ENCODE measurements at regions not wholly inside any gene's neighbourhood (a gene's known extent, or its start where the extent isn't known, plus 50 kb on each side); places are given as distances from the start of the nearest gene placed in this dataset.

DNA sequence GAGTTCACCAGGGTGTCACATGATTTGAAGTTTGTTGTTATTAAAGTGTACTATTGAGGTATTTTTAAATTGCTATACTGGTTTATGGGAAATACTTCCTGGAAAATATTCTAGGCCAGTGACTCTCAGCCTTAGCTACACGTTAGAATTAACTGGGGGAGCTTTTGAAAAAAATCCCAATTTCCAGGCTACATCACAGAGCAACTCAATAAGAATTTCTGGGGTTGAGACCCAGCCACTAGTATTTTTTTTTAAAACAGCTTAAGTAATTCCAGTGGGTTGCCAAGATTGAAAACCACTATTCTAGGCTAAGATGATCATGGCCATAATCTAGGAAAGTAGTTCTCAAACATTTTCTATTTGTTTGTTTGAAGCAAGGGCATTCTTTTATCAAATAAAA is 142.9 kb upstream of the GRIA1 start:
- TF ChIP-seq, protein P1, sequence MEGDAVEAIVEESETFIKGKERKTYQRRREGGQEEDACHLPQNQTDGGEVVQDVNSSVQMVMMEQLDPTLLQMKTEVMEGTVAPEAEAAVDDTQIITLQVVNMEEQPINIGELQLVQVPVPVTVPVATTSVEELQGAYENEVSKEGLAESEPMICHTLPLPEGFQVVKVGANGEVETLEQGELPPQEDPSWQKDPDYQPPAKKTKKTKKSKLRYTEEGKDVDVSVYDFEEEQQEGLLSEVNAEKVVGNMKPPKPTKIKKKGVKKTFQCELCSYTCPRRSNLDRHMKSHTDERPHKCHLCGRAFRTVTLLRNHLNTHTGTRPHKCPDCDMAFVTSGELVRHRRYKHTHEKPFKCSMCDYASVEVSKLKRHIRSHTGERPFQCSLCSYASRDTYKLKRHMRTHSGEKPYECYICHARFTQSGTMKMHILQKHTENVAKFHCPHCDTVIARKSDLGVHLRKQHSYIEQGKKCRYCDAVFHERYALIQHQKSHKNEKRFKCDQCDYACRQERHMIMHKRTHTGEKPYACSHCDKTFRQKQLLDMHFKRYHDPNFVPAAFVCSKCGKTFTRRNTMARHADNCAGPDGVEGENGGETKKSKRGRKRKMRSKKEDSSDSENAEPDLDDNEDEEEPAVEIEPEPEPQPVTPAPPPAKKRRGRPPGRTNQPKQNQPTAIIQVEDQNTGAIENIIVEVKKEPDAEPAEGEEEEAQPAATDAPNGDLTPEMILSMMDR (IDR thresholded peaks at IDR 0.05) = no peak
- TF ChIP-seq POLR2AphosphoS2 (conservative IDR thresholded peaks at IDR 0.05; ENCODE audit: low read length) = no peak
- TF ChIP-seq KDM5A (IDR thresholded peaks at IDR 0.05) = no peak
- no peak for TF ChIP-seq POLR2A (IDR thresholded peaks at IDR 0.05; ENCODE audit: low read length)
- no peak for TF ChIP-seq RAD21 (conservative IDR thresholded peaks at IDR 0.05 in 1 of 2, IDR thresholded peaks at IDR 0.05 in 1 of 2)
- no peak for TF ChIP-seq EHMT2 (IDR thresholded peaks at IDR 0.05; ENCODE audit: low read depth)
- TF ChIP-seq MAFK (IDR thresholded peaks at IDR 0.05; ENCODE audit: partially characterized antibody) = no peak
- no peak for TF ChIP-seq RCOR1 (IDR thresholded peaks at IDR 0.05; ENCODE audit: low read depth, low read length)
- TF ChIP-seq ESRRA (IDR thresholded peaks at IDR 0.05; ENCODE audit: borderline replicate concordance, low read length) = no peak
- TF ChIP-seq BHLHE40 (IDR thresholded peaks at IDR 0.05; ENCODE audit: low read depth, low read length) = no peak
